ENCODE measurements at regions not wholly inside any gene's neighbourhood (a gene's known extent, or its start where the extent isn't known, plus 50 kb on each side); places are given as distances from the start of the nearest gene placed in this dataset.

DNA sequence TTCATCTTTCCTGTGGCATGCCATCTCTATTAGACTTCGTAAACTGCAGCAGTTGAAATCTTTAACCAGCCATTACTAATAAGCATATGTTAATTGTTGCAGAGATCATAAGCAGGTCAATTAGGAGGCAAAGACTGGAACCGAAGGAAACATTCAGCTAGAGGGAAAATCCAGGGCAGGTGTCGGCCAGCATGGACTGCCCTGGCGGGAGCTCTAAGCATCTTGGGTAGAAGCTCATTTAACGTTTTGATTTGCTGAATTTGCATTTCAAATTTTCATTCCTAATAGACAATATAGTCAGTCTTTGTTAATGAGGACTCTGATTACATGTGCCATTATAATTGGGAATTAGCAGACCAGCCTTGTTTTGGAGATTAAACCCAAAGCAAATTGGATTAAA lies 238.6 kb downstream of the POU4F1 start:
- H3K4me2 ChIP-seq (ENCODE audit: low read length) = no peak overlapping the region
- H3K36me3 ChIP-seq (replicated peaks; ENCODE audit: low read depth, low read length) = no peaks in the 10 kb centered on the region
- no peak for TF ChIP-seq EZH2phosphoT487 (IDR thresholded peaks at IDR 0.05; ENCODE audit: low read depth)
- TF ChIP-seq, protein P1, sequence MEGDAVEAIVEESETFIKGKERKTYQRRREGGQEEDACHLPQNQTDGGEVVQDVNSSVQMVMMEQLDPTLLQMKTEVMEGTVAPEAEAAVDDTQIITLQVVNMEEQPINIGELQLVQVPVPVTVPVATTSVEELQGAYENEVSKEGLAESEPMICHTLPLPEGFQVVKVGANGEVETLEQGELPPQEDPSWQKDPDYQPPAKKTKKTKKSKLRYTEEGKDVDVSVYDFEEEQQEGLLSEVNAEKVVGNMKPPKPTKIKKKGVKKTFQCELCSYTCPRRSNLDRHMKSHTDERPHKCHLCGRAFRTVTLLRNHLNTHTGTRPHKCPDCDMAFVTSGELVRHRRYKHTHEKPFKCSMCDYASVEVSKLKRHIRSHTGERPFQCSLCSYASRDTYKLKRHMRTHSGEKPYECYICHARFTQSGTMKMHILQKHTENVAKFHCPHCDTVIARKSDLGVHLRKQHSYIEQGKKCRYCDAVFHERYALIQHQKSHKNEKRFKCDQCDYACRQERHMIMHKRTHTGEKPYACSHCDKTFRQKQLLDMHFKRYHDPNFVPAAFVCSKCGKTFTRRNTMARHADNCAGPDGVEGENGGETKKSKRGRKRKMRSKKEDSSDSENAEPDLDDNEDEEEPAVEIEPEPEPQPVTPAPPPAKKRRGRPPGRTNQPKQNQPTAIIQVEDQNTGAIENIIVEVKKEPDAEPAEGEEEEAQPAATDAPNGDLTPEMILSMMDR (IDR thresholded peaks at IDR 0.05; ENCODE audit: low read depth, low read length) = no peak
- H3K9me3 ChIP-seq (ENCODE audit: insufficient read depth, low read length) = no peaks in the 10 kb centered on the region
- H3K9ac ChIP-seq (ENCODE audit: low read length) = no peak overlapping the region
- no peaks in the 10 kb centered on the region for H4K20me1 ChIP-seq (ENCODE audit: insufficient read depth, low read length)
- H2AFZ ChIP-seq (ENCODE audit: low read depth, low read length) = no peak overlapping the region
- no peak overlapping the region for H3K27ac ChIP-seq (ENCODE audit: low read length)
- H3K79me2 ChIP-seq (ENCODE audit: low read length) = no peaks in the 10 kb centered on the region
- no peaks in the 10 kb centered on the region for H3K27me3 ChIP-seq (ENCODE audit: low read depth, low read length)
- no peak overlapping the region for H3K4me3 ChIP-seq (ENCODE audit: low read length)
- no peaks in the 10 kb centered on the region for H3K4me1 ChIP-seq (ENCODE audit: low read length)

DNA sequence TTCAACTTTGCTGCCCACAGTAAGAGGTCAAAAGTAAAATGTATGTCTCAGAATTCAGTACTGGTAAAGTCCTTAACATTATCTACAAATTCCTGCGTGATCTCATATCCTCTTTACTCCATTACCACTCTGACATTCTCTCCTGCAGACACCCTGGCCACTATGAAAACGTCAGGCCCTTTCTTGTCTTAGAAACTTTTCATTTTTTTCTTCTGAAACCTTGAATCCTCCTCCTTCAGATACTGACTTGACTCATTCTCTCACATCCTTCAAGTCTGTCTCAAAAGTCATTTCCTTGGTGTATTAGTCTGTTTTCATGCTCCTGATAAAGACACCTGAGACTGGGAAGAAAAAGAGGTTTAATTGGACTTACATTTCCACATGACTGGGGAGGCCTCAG lies 262.3 kb downstream of the POU4F1 start:
- Histone ChIP-seq H3K27ac (ENCODE audit: low read length) (no peak overlapping the region), H3K4me1 (ENCODE audit: low read length) (peaks cover 17% of the 10 kb centered on the region), H4K20me1 (ENCODE audit: insufficient read depth, low read length) (no peaks in the 10 kb centered on the region), H3K79me2 (ENCODE audit: low read length) (no peaks in the 10 kb centered on the region), H3K4me3 (ENCODE audit: low read length) (peak overlapping the region; percentile 7; the same call in 1 of the 2 replicates), H3K4me2 (ENCODE audit: low read length) (peak overlapping the region; percentile 50), H3K9ac (ENCODE audit: low read length) (no peak overlapping the region), H3K36me3 (replicated peaks; ENCODE audit: low read depth, low read length) (no peaks in the 10 kb centered on the region), H3K27me3 (ENCODE audit: low read depth, low read length) (no peaks in the 10 kb centered on the region), H2AFZ (ENCODE audit: low read depth, low read length) (no peak overlapping the region), H3K9me3 (ENCODE audit: insufficient read depth, low read length) (no peaks in the 10 kb centered on the region)
- no peak for TF ChIP-seq EZH2phosphoT487 (IDR thresholded peaks at IDR 0.05; ENCODE audit: low read depth)
- TF ChIP-seq, protein P1 (IDR thresholded peaks at IDR 0.05; ENCODE audit: low read depth, low read length) = no peak

DNA sequence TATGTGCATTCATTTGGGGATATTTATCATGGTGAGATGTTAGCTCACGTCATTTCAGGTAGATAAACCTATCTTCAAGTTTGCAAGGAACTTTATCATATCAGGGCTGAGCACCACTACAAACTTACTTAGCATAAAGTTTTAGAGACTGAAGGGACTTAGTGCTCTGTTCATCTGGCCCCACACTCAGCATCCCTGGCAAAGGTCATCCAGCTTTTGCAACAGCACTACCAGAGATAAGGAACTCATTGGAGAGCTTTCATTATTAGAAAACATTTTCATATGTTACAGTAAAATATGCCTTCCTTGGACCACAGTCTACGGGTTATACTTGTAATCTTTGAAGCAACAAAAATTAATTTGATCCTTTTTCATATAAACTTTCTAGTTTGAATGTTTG lies 263.4 kb downstream of the POU4F1 start:
- H3K36me3 ChIP-seq (replicated peaks; ENCODE audit: low read depth, low read length) = no peaks in the 10 kb centered on the region
- H2AFZ ChIP-seq (ENCODE audit: low read depth, low read length) = no peak overlapping the region
- peaks cover 17% of the 10 kb centered on the region for H3K4me1 ChIP-seq (ENCODE audit: low read length)
- no peaks in the 10 kb centered on the region for H3K79me2 ChIP-seq (ENCODE audit: low read length)
- TF ChIP-seq, protein P1 (IDR thresholded peaks at IDR 0.05; ENCODE audit: low read depth, low read length) = no peak
- no peak for TF ChIP-seq EZH2phosphoT487 (IDR thresholded peaks at IDR 0.05; ENCODE audit: low read depth)
- no peak overlapping the region for H3K9ac ChIP-seq (ENCODE audit: low read length)
- H3K27me3 ChIP-seq (ENCODE audit: low read depth, low read length) = no peaks in the 10 kb centered on the region
- no peak overlapping the region for H3K4me2 ChIP-seq (ENCODE audit: low read length)
- no peak overlapping the region for H3K27ac ChIP-seq (ENCODE audit: low read length)
- H3K9me3 ChIP-seq (ENCODE audit: insufficient read depth, low read length) = no peaks in the 10 kb centered on the region
- H3K4me3 ChIP-seq (ENCODE audit: low read length) = no peak overlapping the region
- H4K20me1 ChIP-seq (ENCODE audit: insufficient read depth, low read length) = no peaks in the 10 kb centered on the region

DNA sequence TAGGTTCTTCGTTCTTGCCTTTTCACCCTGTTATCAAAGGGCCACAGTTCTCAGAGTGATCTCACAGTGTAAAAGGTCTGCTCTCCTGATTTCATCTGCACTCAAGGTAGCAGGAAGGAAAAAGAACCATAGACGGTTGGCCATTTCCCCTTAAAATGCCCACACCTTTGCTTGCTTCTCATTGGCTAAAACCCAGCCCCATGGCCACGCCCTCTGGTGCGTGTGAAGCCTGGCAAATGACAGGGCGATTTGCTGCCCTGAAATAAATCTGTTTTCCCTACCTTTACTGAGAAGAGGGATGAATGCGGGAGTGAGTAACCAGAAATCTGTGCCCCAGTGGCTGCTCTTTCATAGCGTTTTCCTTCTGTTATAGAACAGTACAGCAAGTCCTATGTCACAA lies 269.3 kb downstream of the POU4F1 start:
- Histone ChIP-seq H3K9ac (ENCODE audit: low read length) (no peak overlapping the region), H3K36me3 (replicated peaks; ENCODE audit: low read depth, low read length) (no peaks in the 10 kb centered on the region), H2AFZ (ENCODE audit: low read depth, low read length) (no peak overlapping the region), H3K9me3 (ENCODE audit: insufficient read depth, low read length) (no peaks in the 10 kb centered on the region), H3K4me1 (ENCODE audit: low read length) (no peaks in the 10 kb centered on the region), H3K79me2 (ENCODE audit: low read length) (no peaks in the 10 kb centered on the region), H3K4me2 (ENCODE audit: low read length) (no peak overlapping the region), H3K4me3 (ENCODE audit: low read length) (no peak overlapping the region), H3K27me3 (ENCODE audit: low read depth, low read length) (no peaks in the 10 kb centered on the region), H4K20me1 (ENCODE audit: insufficient read depth, low read length) (no peaks in the 10 kb centered on the region), H3K27ac (ENCODE audit: low read length) (no peak overlapping the region)
- TF ChIP-seq, protein P1 (IDR thresholded peaks at IDR 0.05; ENCODE audit: low read depth, low read length) = no peak
- TF ChIP-seq EZH2phosphoT487 (IDR thresholded peaks at IDR 0.05; ENCODE audit: low read depth) = no peak
